Astrocyte (in vitro differentiated cells and primary cell): ENCODE measurements at regions not wholly inside any gene's neighbourhood (a gene's known extent, or its start where the extent isn't known, plus 50 kb on each side); places are given as distances from the start of the nearest gene placed in this dataset.
A peak's percentile ranks its signal among the peaks of the same experiment; 100 is the strongest.

ENCODE experiments used
- DNase-seq: peaks from one replicate; pipeline ENCODE4 v3.0.0-alpha.2; 2010; ENCODE audit warnings: low read depth
- FAIRE-seq: peaks from 2 replicates; lab custom pipeline; 2011; peaks lifted over from hg19 to GRCh38; lab: Jason Lieb, UNC
- H2AFZ ChIP-seq: 2 replicates; pipeline ENCODE4 v1.6.0; 2012; ENCODE audit warnings: low read depth, low read length, inconsistent platforms
- H3K27ac ChIP-seq: 2 replicates; pipeline ENCODE4 v1.5.1; 2011; ENCODE audit warnings: low read depth, low read length, inconsistent platforms
- H3K27me3 ChIP-seq: 2 replicates; pipeline ENCODE4 v1.6.0; 2011; ENCODE audit warnings: low read length, inconsistent platforms; ENCODE audit not compliant: insufficient read depth
- H3K36me3 ChIP-seq: 2 replicates; pipeline ENCODE4 v1.5.1; 2011; ENCODE audit warnings: low read length, inconsistent platforms; ENCODE audit not compliant: insufficient read depth
- H3K4me1 ChIP-seq: 2 replicates; pipeline ENCODE4 v1.5.1; 2011; ENCODE audit warnings: low read length, inconsistent platforms; ENCODE audit not compliant: insufficient read depth
- H3K4me2 ChIP-seq: 2 replicates; pipeline ENCODE4 v1.6.0; 2012; ENCODE audit warnings: low read length, inconsistent platforms
- H3K4me3 ChIP-seq: 2 replicates; pipeline ENCODE4 v1.5.1; 2011; ENCODE audit warnings: low read depth, mild to moderate bottlenecking, low read length, inconsistent platforms; ENCODE audit not compliant: insufficient read depth
- H3K79me2 ChIP-seq: 2 replicates; pipeline ENCODE4 v1.6.0; 2012; ENCODE audit warnings: mild to moderate bottlenecking, low read length, inconsistent platforms; ENCODE audit not compliant: insufficient read depth
- H3K9ac ChIP-seq: 2 replicates; pipeline ENCODE4 v1.6.0; 2012; ENCODE audit warnings: mild to moderate bottlenecking, low read length, inconsistent platforms
- H3K9me3 ChIP-seq: 2 replicates; pipeline ENCODE4 v1.5.1; 2012; ENCODE audit warnings: low read depth, mild to moderate bottlenecking, low read length, inconsistent platforms; ENCODE audit not compliant: insufficient read depth
- H4K20me1 ChIP-seq: 2 replicates; pipeline ENCODE4 v1.6.0; 2012; ENCODE audit warnings: low read length, inconsistent platforms; ENCODE audit not compliant: insufficient read depth
- H3K27ac Mint-ChIP-seq: one replicate; pipeline ENCODE4 v1.8.0; 2021; ENCODE audit warnings: mild to moderate bottlenecking, mixed read lengths; ENCODE audit not compliant: unreplicated experiment
- H3K27me3 Mint-ChIP-seq: one replicate; pipeline ENCODE4 v1.8.0; 2021; ENCODE audit warnings: low read depth, mixed read lengths; ENCODE audit not compliant: unreplicated experiment
- H3K36me3 Mint-ChIP-seq: one replicate; pipeline ENCODE4 v1.8.0; 2021; ENCODE audit warnings: low read depth, mixed read lengths; ENCODE audit not compliant: unreplicated experiment
- H3K4me1 Mint-ChIP-seq: one replicate; pipeline ENCODE4 v1.8.0; 2021; ENCODE audit warnings: low read depth, mixed read lengths; ENCODE audit not compliant: unreplicated experiment
- H3K4me3 Mint-ChIP-seq: one replicate; pipeline ENCODE4 v1.8.0; 2021; ENCODE audit warnings: mild to moderate bottlenecking, moderate library complexity, mixed read lengths; ENCODE audit not compliant: unreplicated experiment
- H3K9me3 Mint-ChIP-seq: one replicate; pipeline ENCODE4 v1.8.0; 2021; ENCODE audit warnings: mild to moderate bottlenecking, mixed read lengths; ENCODE audit not compliant: unreplicated experiment
- CTCF ChIP-seq: IDR thresholded peaks from 2 replicates; pipeline ENCODE4 v1.5.1; 2011; ENCODE audit warnings: low read depth, mild to moderate bottlenecking, inconsistent platforms, low read length, moderate library complexity; ENCODE audit not compliant: insufficient read depth
- EZH2 ChIP-seq: IDR thresholded peaks from 2 replicates; pipeline ENCODE4 v1.6.1; 2012; ENCODE audit warnings: mild to moderate bottlenecking, low read length, inconsistent platforms; ENCODE audit not compliant: insufficient read depth

- peaks cover 9% of the 10 kb centered on the region for H3K4me1 ChIP-seq
- FAIRE-seq (no peak), DNase-seq (no peak)
- no peaks in the 10 kb centered on the region for H3K36me3 ChIP-seq
- Mint-ChIP-seq H3K36me3 (no peaks in the 10 kb centered on the region), H3K27ac (no peak overlapping the region), H3K4me3 (no peak overlapping the region), H3K9me3 (no peaks in the 10 kb centered on the region), H3K4me1 (peaks cover 19% of the 10 kb centered on the region), H3K27me3 (peaks cover 11% of the 10 kb centered on the region)
- TF ChIP-seq CTCF: no peak
- TF ChIP-seq EZH2: no peak
- H3K4me2 ChIP-seq: no peak overlapping the region
- H3K9ac ChIP-seq: no peak overlapping the region
- no peaks in the 10 kb centered on the region for H3K27me3 ChIP-seq
- H2AFZ ChIP-seq: no peak overlapping the region
- H3K27ac ChIP-seq: no peak overlapping the region
- H3K9me3 ChIP-seq: peaks cover 2% of the 10 kb centered on the region
- H3K79me2 ChIP-seq: no peaks in the 10 kb centered on the region
- H3K4me3 ChIP-seq: no peak overlapping the region
- H4K20me1 ChIP-seq: no peaks in the 10 kb centered on the region
These were observed 396.1 kb downstream of the GADD45G start for GRCh38 chr9:90000925-90001324.

DNA sequence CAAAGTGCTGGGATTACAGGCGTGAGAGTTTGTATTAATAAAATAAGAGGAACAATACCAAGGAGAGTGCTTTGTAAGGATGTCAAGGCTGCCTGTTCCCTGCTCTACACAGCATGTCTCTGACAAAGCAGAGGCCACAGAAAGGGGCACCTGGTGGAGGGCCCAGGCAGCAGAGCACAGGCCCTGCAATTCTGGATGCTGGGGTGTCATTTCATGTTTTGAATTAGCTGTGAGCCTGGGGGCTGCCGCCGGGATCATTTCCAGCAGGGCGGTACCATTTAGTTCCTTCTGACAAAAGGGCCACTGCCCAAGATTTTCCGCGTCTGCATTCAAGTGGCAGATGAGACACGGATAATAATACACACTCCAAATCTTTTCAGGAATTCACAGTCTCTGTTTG lies 396.9 kb downstream of the GADD45G start:
- Mint-ChIP-seq H3K27ac (no peak overlapping the region), H3K4me1 (peaks cover 19% of the 10 kb centered on the region), H3K4me3 (no peak overlapping the region), H3K36me3 (no peaks in the 10 kb centered on the region), H3K27me3 (peaks cover 7% of the 10 kb centered on the region), H3K9me3 (no peaks in the 10 kb centered on the region)
- H3K36me3 ChIP-seq: no peaks in the 10 kb centered on the region
- H3K27me3 ChIP-seq: no peaks in the 10 kb centered on the region
- no peak for TF ChIP-seq CTCF
- TF ChIP-seq EZH2: no peak
- H3K79me2 ChIP-seq: no peaks in the 10 kb centered on the region
- no peak overlapping the region for H3K27ac ChIP-seq
- H3K4me3 ChIP-seq: no peak overlapping the region
- H4K20me1 ChIP-seq: no peaks in the 10 kb centered on the region
- H3K9me3 ChIP-seq: peaks cover 2% of the 10 kb centered on the region
- no peak overlapping the region for H3K4me2 ChIP-seq
- DNase-seq (no peak), FAIRE-seq (no peak)
- H2AFZ ChIP-seq: no peak overlapping the region
- no peak overlapping the region for H3K9ac ChIP-seq
- H3K4me1 ChIP-seq: peaks cover 9% of the 10 kb centered on the region

GRCh38 chr9:90002397-90003271 lies 397.8 kb downstream of the GADD45G start:
- no peaks in the 10 kb centered on the region for H4K20me1 ChIP-seq
- peaks cover 5% of the 10 kb centered on the region for H3K27me3 Mint-ChIP-seq
- H3K27ac ChIP-seq: no peak overlapping the region
- H2AFZ ChIP-seq: no peak overlapping the region
- H3K9ac ChIP-seq: no peak overlapping the region
- H3K4me3 Mint-ChIP-seq: no peak overlapping the region
- DNase-seq (peak; percentile 55), FAIRE-seq (no peak)
- no peaks in the 10 kb centered on the region for H3K9me3 Mint-ChIP-seq
- H3K4me2 ChIP-seq: no peak overlapping the region
- no peaks in the 10 kb centered on the region for H3K36me3 Mint-ChIP-seq
- no peaks in the 10 kb centered on the region for H3K27me3 ChIP-seq
- no peak overlapping the region for H3K4me3 ChIP-seq
- no peak for TF ChIP-seq EZH2
- TF ChIP-seq CTCF: no peak
- no peaks in the 10 kb centered on the region for H3K79me2 ChIP-seq
- peaks cover 16% of the 10 kb centered on the region for H3K4me1 ChIP-seq
- H3K36me3 ChIP-seq: no peaks in the 10 kb centered on the region
- H3K4me1 Mint-ChIP-seq: peaks cover 25% of the 10 kb centered on the region
- H3K9me3 ChIP-seq: peaks cover 2% of the 10 kb centered on the region
- H3K27ac Mint-ChIP-seq: no peak overlapping the region
